Mesothelial cell of epicardium (in vitro differentiated cells): ENCODE measurements at regions not wholly inside any gene's neighbourhood (a gene's known extent, or its start where the extent isn't known, plus 50 kb on each side); places are given as distances from the start of the nearest gene placed in this dataset.

Experiments used
- DNase-seq, 2 experiments: peaks; one replicate each; pipeline ENCODE4 v3.0.0; 2021; ENCODE audit warnings: low spot score in 2 of 2; ENCODE audit not compliant: unreplicated experiment in 2 of 2
- H3K27ac Mint-ChIP-seq: 2 replicates; pipeline ENCODE4 v1.8.0; 2021; ENCODE audit warnings: mixed read lengths
- H3K27me3 Mint-ChIP-seq: 2 replicates; pipeline ENCODE4 v1.8.0; 2021; ENCODE audit warnings: low read depth, mixed read lengths
- H3K36me3 Mint-ChIP-seq: 2 replicates; pipeline ENCODE4 v1.8.0; 2021; ENCODE audit warnings: mixed read lengths
- H3K4me1 Mint-ChIP-seq: 2 replicates; pipeline ENCODE4 v1.8.0; 2021; ENCODE audit warnings: mixed read lengths
- H3K4me3 Mint-ChIP-seq: 2 replicates; pipeline ENCODE4 v1.8.0; 2021; ENCODE audit warnings: mild to moderate bottlenecking, moderate library complexity, mixed read lengths
- H3K9me3 Mint-ChIP-seq: 2 replicates; pipeline ENCODE4 v1.8.0; 2021; ENCODE audit warnings: mixed read lengths
- TF ChIP-seq, protein P1 (sequence below): fragments of 200-600 bp; sonication (generic); IDR thresholded peaks from one replicate; pipeline ENCODE4 v1.5.0; 2021; ENCODE audit warnings: antibody characterized with exemption; ENCODE audit not compliant: unreplicated experiment

DNA sequence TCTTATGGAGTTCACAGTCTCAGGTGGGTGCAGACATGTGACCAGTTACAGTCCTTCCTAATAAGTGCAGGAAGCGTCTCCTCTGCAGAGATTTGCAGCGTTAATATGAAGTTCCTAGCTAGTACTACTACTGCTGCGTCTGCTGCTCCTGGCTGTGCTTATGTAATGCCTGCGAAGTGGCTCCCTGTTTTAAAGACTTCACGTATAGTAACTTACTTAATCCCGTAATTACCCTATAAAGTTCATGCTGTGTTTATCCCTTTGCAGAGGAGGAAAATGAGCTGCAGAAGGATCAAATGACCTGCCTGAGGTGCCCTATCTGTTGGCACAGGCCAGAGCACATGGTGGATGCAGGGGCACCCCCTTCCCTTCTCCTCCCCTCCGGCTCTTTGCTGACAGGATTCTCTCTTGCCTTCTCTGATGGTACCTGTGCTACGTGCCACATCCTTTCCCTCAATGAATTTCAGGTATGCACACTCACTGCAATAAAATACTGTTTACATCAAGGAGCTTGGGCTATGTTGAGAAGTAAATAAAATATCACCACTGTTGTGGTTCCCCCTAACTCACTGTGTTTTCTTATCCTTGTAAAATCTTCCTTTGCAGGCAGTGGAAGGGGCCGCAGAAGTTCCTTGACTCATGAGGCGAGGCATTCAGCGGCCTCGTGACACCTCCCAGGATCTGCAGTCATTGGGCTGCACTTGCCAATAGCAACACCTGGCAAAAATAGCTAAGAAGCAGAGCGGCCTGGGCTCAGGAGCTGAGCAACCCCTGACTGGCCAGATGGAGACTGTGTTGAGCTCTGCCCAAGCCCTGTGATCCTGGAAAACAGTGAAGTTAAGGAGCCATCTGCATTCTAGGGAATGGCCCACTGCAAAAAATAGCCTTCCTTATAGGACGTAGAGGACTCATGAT, 188.9 kb upstream of the ATP10A start:
- Mint-ChIP-seq H3K4me1 (peaks cover 23% of the 10 kb centered on the region), H3K9me3 (no peaks in the 10 kb centered on the region), H3K4me3 (no peak overlapping the region), H3K36me3 (no peaks in the 10 kb centered on the region), H3K27ac (no peak overlapping the region), H3K27me3 (peaks cover 7% of the 10 kb centered on the region)
- no peak for DNase-seq
- TF ChIP-seq, protein P1, sequence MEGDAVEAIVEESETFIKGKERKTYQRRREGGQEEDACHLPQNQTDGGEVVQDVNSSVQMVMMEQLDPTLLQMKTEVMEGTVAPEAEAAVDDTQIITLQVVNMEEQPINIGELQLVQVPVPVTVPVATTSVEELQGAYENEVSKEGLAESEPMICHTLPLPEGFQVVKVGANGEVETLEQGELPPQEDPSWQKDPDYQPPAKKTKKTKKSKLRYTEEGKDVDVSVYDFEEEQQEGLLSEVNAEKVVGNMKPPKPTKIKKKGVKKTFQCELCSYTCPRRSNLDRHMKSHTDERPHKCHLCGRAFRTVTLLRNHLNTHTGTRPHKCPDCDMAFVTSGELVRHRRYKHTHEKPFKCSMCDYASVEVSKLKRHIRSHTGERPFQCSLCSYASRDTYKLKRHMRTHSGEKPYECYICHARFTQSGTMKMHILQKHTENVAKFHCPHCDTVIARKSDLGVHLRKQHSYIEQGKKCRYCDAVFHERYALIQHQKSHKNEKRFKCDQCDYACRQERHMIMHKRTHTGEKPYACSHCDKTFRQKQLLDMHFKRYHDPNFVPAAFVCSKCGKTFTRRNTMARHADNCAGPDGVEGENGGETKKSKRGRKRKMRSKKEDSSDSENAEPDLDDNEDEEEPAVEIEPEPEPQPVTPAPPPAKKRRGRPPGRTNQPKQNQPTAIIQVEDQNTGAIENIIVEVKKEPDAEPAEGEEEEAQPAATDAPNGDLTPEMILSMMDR, result no peak

DNA sequence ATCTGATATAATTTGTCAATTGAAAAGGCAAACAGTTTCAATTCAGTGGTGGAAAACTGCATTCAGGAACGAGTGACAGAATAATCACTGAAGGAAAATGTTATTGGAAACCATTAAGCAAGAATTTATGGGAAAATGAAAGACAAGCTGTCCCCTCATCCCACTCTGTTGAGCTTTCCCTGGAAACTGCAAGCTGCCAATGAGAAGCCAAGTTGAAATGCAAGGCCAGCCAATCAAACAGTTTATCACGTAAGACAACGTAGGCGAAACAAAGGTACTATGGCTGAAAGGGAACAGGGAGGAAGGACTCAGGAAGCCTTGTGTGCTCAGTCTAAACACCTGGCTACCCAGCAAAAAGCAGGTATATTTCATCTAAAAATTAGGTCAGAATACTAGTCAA, 187.9 kb upstream of the ATP10A start:
- Mint-ChIP-seq H3K9me3 (no peaks in the 10 kb centered on the region), H3K27ac (no peak overlapping the region), H3K27me3 (peaks cover 11% of the 10 kb centered on the region), H3K4me1 (peaks cover 23% of the 10 kb centered on the region), H3K36me3 (no peaks in the 10 kb centered on the region), H3K4me3 (no peak overlapping the region)
- no peak for DNase-seq
- TF ChIP-seq, protein P1, result no peak

DNA sequence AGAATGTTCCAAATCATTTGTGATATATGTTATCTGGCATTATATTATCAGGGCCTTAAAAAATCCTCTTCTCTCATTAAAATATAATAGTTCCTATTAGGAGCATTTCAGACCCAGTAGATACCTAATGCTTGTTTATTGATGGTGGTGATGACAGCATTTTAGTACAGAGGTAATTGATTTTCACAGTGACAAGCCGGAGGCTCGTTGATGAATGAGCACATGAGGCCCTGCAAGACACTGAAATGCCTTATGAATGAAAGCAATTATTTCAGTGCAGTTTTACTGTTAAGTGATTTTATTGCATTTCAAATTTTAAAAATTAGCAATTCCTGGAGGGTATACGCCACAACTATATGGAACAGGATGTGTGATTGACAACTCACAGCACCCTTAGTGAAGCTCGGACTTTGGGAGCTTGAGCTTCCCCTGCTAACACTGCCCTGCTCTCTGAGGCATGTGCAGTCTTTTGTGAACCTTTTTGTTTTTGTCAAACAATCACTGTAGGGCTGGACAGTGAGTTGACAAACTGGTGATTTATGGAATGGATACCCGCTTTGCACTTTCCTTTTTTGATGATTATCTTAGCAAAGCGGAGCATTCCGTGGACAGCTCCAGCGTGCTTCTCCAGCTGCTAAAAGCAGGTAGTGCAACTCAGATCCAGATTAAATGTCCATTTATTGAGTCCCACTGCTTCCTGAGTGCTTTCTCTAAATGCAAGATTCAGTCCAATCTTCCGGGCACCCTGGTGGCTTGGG, 187.0 kb upstream of the ATP10A start:
- no peaks in the 10 kb centered on the region for H3K9me3 Mint-ChIP-seq
- no peak overlapping the region for H3K27ac Mint-ChIP-seq
- H3K27me3 Mint-ChIP-seq, result peaks cover 11% of the 10 kb centered on the region
- no peak overlapping the region for H3K4me3 Mint-ChIP-seq
- no peak for DNase-seq
- H3K4me1 Mint-ChIP-seq, result peaks cover 23% of the 10 kb centered on the region
- H3K36me3 Mint-ChIP-seq, result no peaks in the 10 kb centered on the region
- TF ChIP-seq, protein P1, result no peak

- Mint-ChIP-seq H3K4me3 (no peak overlapping the region), H3K4me1 (peaks cover 23% of the 10 kb centered on the region), H3K36me3 (no peaks in the 10 kb centered on the region), H3K27me3 (peaks cover 11% of the 10 kb centered on the region), H3K27ac (no peak overlapping the region), H3K9me3 (no peaks in the 10 kb centered on the region)
- no peak for DNase-seq
- TF ChIP-seq, protein P1, result no peak
Measured at GRCh38 chr15:26048669-26049068, 185.5 kb upstream of the ATP10A start.

DNA sequence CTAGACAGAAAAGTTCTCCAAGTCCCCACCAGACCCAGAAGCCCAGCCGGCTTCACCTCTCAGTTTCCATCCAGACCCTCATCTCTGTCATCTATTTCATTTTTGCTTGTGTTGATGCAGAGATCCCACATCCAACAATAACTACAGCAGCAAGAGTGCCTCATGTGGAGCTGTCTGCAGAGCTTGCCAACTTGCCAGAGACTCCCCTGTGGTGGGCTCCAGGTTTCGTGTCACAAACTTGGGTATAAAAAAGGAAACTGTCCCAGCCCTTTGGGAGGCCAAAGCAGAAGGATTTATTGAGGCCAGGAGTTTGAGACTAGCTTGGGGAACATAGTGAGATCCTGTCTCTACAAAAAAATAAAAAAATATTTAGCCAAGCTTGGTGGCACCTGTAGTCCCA, 182.4 kb upstream of the ATP10A start:
- Mint-ChIP-seq H3K9me3 (peaks cover 11% of the 10 kb centered on the region), H3K4me1 (peaks cover 8% of the 10 kb centered on the region), H3K27me3 (peaks cover 6% of the 10 kb centered on the region), H3K27ac (no peak overlapping the region), H3K36me3 (no peaks in the 10 kb centered on the region), H3K4me3 (no peak overlapping the region)
- no peak for DNase-seq
- TF ChIP-seq, protein P1, result no peak
